ENCODE measurements at regions not wholly inside any gene's neighbourhood (a gene's known extent, or its start where the extent isn't known, plus 50 kb on each side); places are given as distances from the start of the nearest gene placed in this dataset.

GRCh38 chr1:184861755-184862336 lies 107.2 kb upstream of the EDEM3 start:
- TF ChIP-seq, protein P1, sequence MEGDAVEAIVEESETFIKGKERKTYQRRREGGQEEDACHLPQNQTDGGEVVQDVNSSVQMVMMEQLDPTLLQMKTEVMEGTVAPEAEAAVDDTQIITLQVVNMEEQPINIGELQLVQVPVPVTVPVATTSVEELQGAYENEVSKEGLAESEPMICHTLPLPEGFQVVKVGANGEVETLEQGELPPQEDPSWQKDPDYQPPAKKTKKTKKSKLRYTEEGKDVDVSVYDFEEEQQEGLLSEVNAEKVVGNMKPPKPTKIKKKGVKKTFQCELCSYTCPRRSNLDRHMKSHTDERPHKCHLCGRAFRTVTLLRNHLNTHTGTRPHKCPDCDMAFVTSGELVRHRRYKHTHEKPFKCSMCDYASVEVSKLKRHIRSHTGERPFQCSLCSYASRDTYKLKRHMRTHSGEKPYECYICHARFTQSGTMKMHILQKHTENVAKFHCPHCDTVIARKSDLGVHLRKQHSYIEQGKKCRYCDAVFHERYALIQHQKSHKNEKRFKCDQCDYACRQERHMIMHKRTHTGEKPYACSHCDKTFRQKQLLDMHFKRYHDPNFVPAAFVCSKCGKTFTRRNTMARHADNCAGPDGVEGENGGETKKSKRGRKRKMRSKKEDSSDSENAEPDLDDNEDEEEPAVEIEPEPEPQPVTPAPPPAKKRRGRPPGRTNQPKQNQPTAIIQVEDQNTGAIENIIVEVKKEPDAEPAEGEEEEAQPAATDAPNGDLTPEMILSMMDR (IDR thresholded peaks at IDR 0.05), result no peak
- no peak for TF ChIP-seq EP300 (IDR thresholded peaks at IDR 0.05)
- no peak for TF ChIP-seq POLR2A (IDR thresholded peaks at IDR 0.05)
- no peak for TF ChIP-seq POLR2AphosphoS5 (IDR thresholded peaks at IDR 0.05)
